K562 (cell line): ENCODE measurements at regions not wholly inside any gene's neighbourhood (a gene's known extent, or its start where the extent isn't known, plus 50 kb on each side); places are given as distances from the start of the nearest gene placed in this dataset.

Experiments used
- ATAC-seq: fragments of 200-7000 bp; cut with Tn5 transposase; 3 replicates; pipeline ENCODE4 v1.9.1; 2020; ENCODE audit warnings: moderate library complexity
- BruUV-seq: library from RNA; stranded (reverse); fragments of 400-500 nt; replicated peaks from 2 replicates; lab custom pipeline; 2021; lab: Mats Ljungman, UMichigan
- CTCF ChIA-PET: fragments of 300-600 bp; formaldehyde crosslinking; extraction: SDS; loops from one replicate; lab custom pipeline; 2021; ENCODE audit warnings: low intra/inter-chr PET ratio; lab: Yijun Ruan, JAX
- POLR2A ChIA-PET: fragments of 300-600, 350-650 bp; sonication (Branson Sonifier 250); formaldehyde crosslinking; extraction: SDS; loops from one replicate; lab custom pipeline; 2021; ENCODE audit warnings: antibody characterized with exemption, inconsistent platforms; lab: Yijun Ruan, JAX
- DNase-seq, 4 experiments: peaks; one replicate each; pipeline versions ENCODE4 v3.0.0 to v3.0.0-alpha.2; 2011 to 2018; ENCODE audit warnings: low spot score in 3 of 4, mixed read lengths in 3 of 4; ENCODE audit errors: extremely low read depth in 1 of 4
- FAIRE-seq: peaks from 2 replicates; lab custom pipeline; 2011; peaks lifted over from hg19 to GRCh38; lab: Jason Lieb, UNC
- H2AFZ ChIP-seq: 2 replicates; pipeline ENCODE4 v1.6.0; 2011; ENCODE audit warnings: low read depth, low read length, control low read depth, inconsistent platforms
- H3K27ac ChIP-seq: fragments of 200-600 bp; 3 replicates; pipeline ENCODE4 v1.8.0; 2011; ENCODE audit warnings: low read depth, mild to moderate bottlenecking, control low read depth, inconsistent platforms, low read length, moderate library complexity, mixed read lengths; ENCODE audit errors: extremely low read depth
- H3K27me3 ChIP-seq, 2 experiments: fragments of 300-600 bp in 1 of 2; 2 replicates in 1 of 2; 3 replicates in 1 of 2; pipeline versions ENCODE4 v1.6.0 to v1.8.0; 2011; ENCODE audit warnings: inconsistent platforms in 2 of 2, low read length in 2 of 2, mild to moderate bottlenecking in 1 of 2, mixed read lengths in 1 of 2, moderate library complexity in 1 of 2; ENCODE audit not compliant: control insufficient read depth in 2 of 2, insufficient read depth in 2 of 2
- H3K36me3 ChIP-seq: fragments of 300-600 bp; 3 replicates; pipeline ENCODE4 v1.8.0; 2011; ENCODE audit warnings: mild to moderate bottlenecking, low read length, inconsistent platforms; ENCODE audit not compliant: control insufficient read depth, insufficient read depth
- H3K4me1 ChIP-seq, 2 experiments: fragments of 200-600 bp in 1 of 2; replicated peaks in 1 of 2; 2 replicates in 1 of 2; 3 replicates in 1 of 2; pipeline versions ENCODE4 v1.5.1 to v1.8.0; 2011; ENCODE audit warnings: inconsistent platforms in 2 of 2, low read length in 2 of 2, mild to moderate bottlenecking in 1 of 2, mixed read lengths in 1 of 2, moderate library complexity in 1 of 2; ENCODE audit not compliant: control insufficient read depth in 2 of 2, insufficient read depth in 2 of 2
- H3K4me2 ChIP-seq: 2 replicates; pipeline ENCODE4 v1.6.1; 2011; ENCODE audit warnings: low read length, control low read depth, inconsistent platforms, mixed read lengths; ENCODE audit not compliant: insufficient read depth
- H3K4me3 ChIP-seq: fragments of 200-600 bp; sonication (generic), shearing (Covaris generic); 2 replicates; pipeline ENCODE4 v1.5.1; 2016; ENCODE audit warnings: control low read depth, inconsistent platforms
- H3K79me2 ChIP-seq: fragments of 200-600 bp; 3 replicates; pipeline ENCODE4 v1.8.0; 2011; ENCODE audit warnings: low read length, inconsistent platforms; ENCODE audit not compliant: control insufficient read depth, insufficient read depth
- H3K9ac ChIP-seq, 2 experiments: 2 replicates each; pipeline versions ENCODE4 v1.6.0 to v1.6.1; 2011; ENCODE audit warnings: low read depth in 2 of 2, low read length in 2 of 2, control low read depth in 1 of 2, inconsistent platforms in 1 of 2, mild to moderate bottlenecking in 1 of 2, mixed read lengths in 1 of 2; ENCODE audit not compliant: insufficient read depth in 1 of 2
- H3K9me1 ChIP-seq: one replicate; pipeline ENCODE4 v1.6.0; 2011; ENCODE audit warnings: inconsistent platforms, mild to moderate bottlenecking, low read length, moderate library complexity; ENCODE audit not compliant: control insufficient read depth, insufficient read depth
- H3K9me3 ChIP-seq: replicated peaks from 2 replicates; pipeline ENCODE4 v1.5.1; 2011; ENCODE audit warnings: low read depth, low read length, inconsistent platforms; ENCODE audit not compliant: control insufficient read depth, insufficient read depth
- H4K20me1 ChIP-seq: replicated peaks from 2 replicates; pipeline ENCODE4 v1.6.1; 2011; ENCODE audit warnings: low read length, inconsistent platforms, mixed read lengths; ENCODE audit not compliant: control insufficient read depth, insufficient read depth
- MAFF ChIP-seq: IDR thresholded peaks from 2 replicates; pipeline ENCODE4 v1.6.1; 2012; ENCODE audit warnings: low read length, improper control_type of control experiment
- MAX ChIP-seq: sonication (generic); formaldehyde crosslinking; IDR thresholded peaks from 2 replicates; pipeline ENCODE4 v1.9.0; 2022; ENCODE audit warnings: mild to moderate bottlenecking, missing genetic modification reagents
- THRAP3 ChIP-seq: fragments of 450-650 bp; IDR thresholded peaks from 2 replicates; pipeline ENCODE4 v1.6.1; 2016; ENCODE audit warnings: mild to moderate bottlenecking, inconsistent platforms, borderline replicate concordance
- ZNF175 ChIP-seq: fragments of 200-800 bp; sonication (Bioruptor generic); IDR thresholded peaks from 2 replicates; pipeline ENCODE4 v1.6.1; 2016; ENCODE audit warnings: low read depth, mild to moderate bottlenecking, missing genetic modification characterization, missing compliant biosample characterization
- ZNF316 ChIP-seq: fragments of 450-650 bp; IDR thresholded peaks from 2 replicates; pipeline ENCODE4 v1.6.1; 2016
- WGBS: fragments of 100-300 bp; shearing (Covaris generic); methylation state at CpG from one replicate; pipeline ENCODE4 v1.1.6; 2016; ENCODE audit warnings: low coverage, mixed read lengths; ENCODE audit not compliant: insufficient coverage; ENCODE audit errors: missing lambda C conversion rate; 5-methylcytosine and 5-hydroxymethylcytosine counted together
- in situ Hi-C: fragments of 300-500 bp; cut with MboI; formaldehyde crosslinking; loops from 4 replicates; pipeline ENCODE4 v1.15.0; 2018; ENCODE audit warnings: inconsistent platforms, mixed read lengths
- intact Hi-C: fragments of 100-400 bp; cut with micrococcal nuclease; formaldehyde crosslinking; loops from 2 replicates; pipeline ENCODE4 v1.14.2; 2022

DNA sequence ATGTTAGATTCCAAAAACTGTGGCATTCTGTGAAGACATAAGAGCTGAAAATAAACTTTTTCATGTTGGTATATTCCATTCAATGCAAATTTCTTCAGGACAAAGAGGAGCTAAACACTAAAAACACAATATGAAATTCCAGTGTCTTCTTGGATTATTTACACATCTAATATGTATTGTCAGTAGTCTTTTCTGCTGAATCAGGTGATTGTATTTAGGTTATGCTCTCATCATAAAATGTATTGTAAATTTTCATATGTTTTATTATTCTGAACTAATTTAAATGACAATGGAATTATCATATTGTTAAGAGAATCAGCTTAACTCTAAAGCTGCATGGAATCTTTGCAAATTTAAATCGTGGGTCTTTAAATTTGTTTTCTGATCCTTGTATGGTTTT lies 526.7 kb downstream of the PDHA2 start:
- WGBS, result 0% methylated on average over 1 of the region's 1 CpG
- Histone ChIP-seq H2AFZ (no peak overlapping the region), H3K36me3 (no peaks in the 10 kb centered on the region), H3K4me3 (no peak overlapping the region), H4K20me1 (no peaks in the 10 kb centered on the region), H3K27me3 (no peaks in the 10 kb centered on the region), H3K9me3 (no peaks in the 10 kb centered on the region), H3K9me1 (no peaks in the 10 kb centered on the region), H3K9ac (no peak overlapping the region), H3K4me1 (no peaks in the 10 kb centered on the region), H3K4me2 (no peak overlapping the region), H3K27ac (no peak overlapping the region), H3K79me2 (no peaks in the 10 kb centered on the region)
- ATAC-seq (no peak), FAIRE-seq (no peak), DNase-seq (no peak)
- ChIA-PET CTCF (no interaction called here), POLR2A (no interaction called here)
- intact Hi-C loops (no loop called here), in situ Hi-C loops (no loop called here)
- TF ChIP-seq ZNF316 (peak; percentile 53; the same call in 1 of the 2 replicates), THRAP3 (no peak), MAFF (peak; percentile 5; the same call in 1 of the 2 replicates)
- BruUV-seq, result no TSS peak

DNA sequence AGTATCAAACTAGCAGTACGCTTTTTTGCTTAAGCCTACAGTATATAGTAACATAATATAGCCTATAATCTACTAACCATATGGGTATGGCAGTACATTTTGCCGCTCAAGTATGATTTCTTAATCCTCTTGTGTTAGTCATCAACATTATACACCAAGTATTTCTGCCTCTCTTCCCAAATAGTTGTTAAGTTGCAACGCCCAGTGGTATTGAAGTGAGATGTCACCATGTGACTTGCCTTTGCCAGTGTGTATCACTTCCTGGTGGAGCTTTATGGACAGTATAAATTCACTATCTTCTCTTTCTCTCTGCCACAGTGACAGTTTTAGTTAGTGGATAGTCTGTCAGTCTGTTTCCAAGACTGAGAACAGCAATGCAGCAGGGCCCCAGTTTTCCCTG lies 535.5 kb downstream of the PDHA2 start:
- CTCF ChIA-PET, result no interaction called here
- Histone ChIP-seq H4K20me1 (no peaks in the 10 kb centered on the region), H3K27ac (no peak overlapping the region), H3K9ac (no peak overlapping the region)
- no peak for TF ChIP-seq ZNF175
- no peak for TF ChIP-seq MAX (CRISPR knock-in tag)
- TF ChIP-seq, all 486 proteins: peak for 0
- no peaks in the 10 kb centered on the region for H3K27me3 ChIP-seq
- POLR2A ChIA-PET, result no interaction called here
- 9% methylated on average over 3 of the region's 3 CpGs for WGBS
- DNase-seq (no peak), ATAC-seq (no peak), FAIRE-seq (no peak)
- no peaks in the 10 kb centered on the region for H3K9me1 ChIP-seq
- intact Hi-C loops, result no loop called here
- no peaks in the 10 kb centered on the region for H3K9me3 ChIP-seq
- BruUV-seq, result no TSS peak
- no peak overlapping the region for H3K4me3 ChIP-seq
- no peaks in the 10 kb centered on the region for H3K79me2 ChIP-seq
- H3K4me1 ChIP-seq, result no peaks in the 10 kb centered on the region
- no peak overlapping the region for H2AFZ ChIP-seq
- in situ Hi-C loops, result no loop called here
- no peak overlapping the region for H3K4me2 ChIP-seq
- no peaks in the 10 kb centered on the region for H3K36me3 ChIP-seq
